RWPE1 (cell line): ENCODE measurements at regions not wholly inside any gene's neighbourhood (a gene's known extent, or its start where the extent isn't known, plus 50 kb on each side); places are given as distances from the start of the nearest gene placed in this dataset.

Source experiments
- CTCF ChIA-PET: fragments of 350-600 bp; sonication (Branson Sonifier 250); formaldehyde crosslinking; extraction: SDS; loops from one replicate; lab custom pipeline; 2021; lab: Yijun Ruan, JAX
- POLR2A ChIA-PET: fragments of 400-600 bp; formaldehyde crosslinking; extraction: SDS; loops from one replicate; lab custom pipeline; 2020; ENCODE audit warnings: antibody characterized with exemption; ENCODE audit not compliant: low non-redundant PET; lab: Yijun Ruan, JAX
- DNase-seq: peaks from one replicate; pipeline ENCODE4 v3.0.0; 2012; ENCODE audit warnings: low spot score
- H3K27ac ChIP-seq: fragments of 450-650 bp; 2 replicates; pipeline ENCODE4 v1.5.1; 2017
- TF ChIP-seq, protein P1 (sequence below): fragments of 450-650 bp; conservative IDR thresholded peaks from 2 replicates; pipeline ENCODE4 v1.5.1; 2017; ENCODE audit warnings: low read depth, mild to moderate bottlenecking

- CTCF ChIA-PET, result no interaction called here
- POLR2A ChIA-PET, result no interaction called here
- TF ChIP-seq, protein P1, sequence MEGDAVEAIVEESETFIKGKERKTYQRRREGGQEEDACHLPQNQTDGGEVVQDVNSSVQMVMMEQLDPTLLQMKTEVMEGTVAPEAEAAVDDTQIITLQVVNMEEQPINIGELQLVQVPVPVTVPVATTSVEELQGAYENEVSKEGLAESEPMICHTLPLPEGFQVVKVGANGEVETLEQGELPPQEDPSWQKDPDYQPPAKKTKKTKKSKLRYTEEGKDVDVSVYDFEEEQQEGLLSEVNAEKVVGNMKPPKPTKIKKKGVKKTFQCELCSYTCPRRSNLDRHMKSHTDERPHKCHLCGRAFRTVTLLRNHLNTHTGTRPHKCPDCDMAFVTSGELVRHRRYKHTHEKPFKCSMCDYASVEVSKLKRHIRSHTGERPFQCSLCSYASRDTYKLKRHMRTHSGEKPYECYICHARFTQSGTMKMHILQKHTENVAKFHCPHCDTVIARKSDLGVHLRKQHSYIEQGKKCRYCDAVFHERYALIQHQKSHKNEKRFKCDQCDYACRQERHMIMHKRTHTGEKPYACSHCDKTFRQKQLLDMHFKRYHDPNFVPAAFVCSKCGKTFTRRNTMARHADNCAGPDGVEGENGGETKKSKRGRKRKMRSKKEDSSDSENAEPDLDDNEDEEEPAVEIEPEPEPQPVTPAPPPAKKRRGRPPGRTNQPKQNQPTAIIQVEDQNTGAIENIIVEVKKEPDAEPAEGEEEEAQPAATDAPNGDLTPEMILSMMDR, result no peak
- no peak overlapping the region for H3K27ac ChIP-seq
- no peak for DNase-seq
These were observed 417.3 kb upstream of the PROX1 start for GRCh38 chr1:213570487-213570886.

DNA sequence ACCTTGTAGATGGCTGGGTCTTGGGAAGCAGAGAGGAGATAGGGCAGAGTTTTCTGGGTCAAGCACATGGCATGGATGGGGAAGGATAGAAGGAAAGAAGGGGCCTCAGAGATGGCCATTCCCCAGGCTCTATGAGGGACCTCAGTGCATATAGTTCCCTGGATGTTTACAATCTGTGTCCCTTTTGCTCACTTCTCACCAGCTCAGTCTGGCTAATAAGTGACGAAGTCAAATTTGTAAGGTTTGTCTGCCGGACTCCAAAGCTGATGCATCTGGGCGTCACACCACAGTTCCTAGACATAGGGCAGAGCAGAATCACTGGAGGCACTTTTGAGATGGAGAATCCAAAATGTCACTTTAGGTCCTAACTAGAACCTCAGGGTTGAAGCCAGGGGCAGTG, 416.4 kb upstream of the PROX1 start:
- no peak overlapping the region for H3K27ac ChIP-seq
- ChIA-PET CTCF (interaction anchor here (0.7 kb wide), 1 partner anchor 271 kb away, joined by 4 read pairs; no protein-coding TSS in a partner anchor), POLR2A (no interaction called here)
- TF ChIP-seq, protein P1, result no peak
- no peak for DNase-seq

DNA sequence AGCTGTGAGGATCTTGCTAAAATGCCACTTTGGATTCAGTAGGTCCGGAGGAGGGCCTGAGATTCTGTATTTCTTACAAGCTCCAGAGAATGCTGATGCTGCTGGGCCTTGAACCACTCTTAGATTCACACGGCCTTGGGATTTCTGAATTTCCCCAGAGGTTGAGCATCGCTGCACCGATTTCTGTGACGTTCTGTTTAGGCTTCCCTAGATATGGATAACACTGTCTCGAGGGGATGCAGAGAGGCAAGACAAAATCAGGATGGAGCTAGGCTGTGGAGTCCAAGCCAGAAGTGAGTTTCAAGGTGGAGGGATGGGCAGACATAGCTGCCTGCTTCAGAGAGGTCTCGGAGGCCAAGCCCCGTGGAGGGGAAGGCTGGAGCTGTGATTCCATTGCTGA, 415.9 kb upstream of the PROX1 start:
- TF ChIP-seq, protein P1, result no peak
- DNase-seq, result no peak
- CTCF ChIA-PET, result interaction anchor here (0.7 kb wide), 1 partner anchor 270 kb away, joined by 4 read pairs; no protein-coding TSS in a partner anchor
- H3K27ac ChIP-seq, result no peak overlapping the region
- POLR2A ChIA-PET, result no interaction called here

- DNase-seq, result no peak
- ChIA-PET POLR2A (no interaction called here), CTCF (interaction anchor here (0.6 kb wide), 1 partner anchor 689 kb away, joined by 4 read pairs; no protein-coding TSS in a partner anchor)
- TF ChIP-seq, protein P1, result no peak
- H3K27ac ChIP-seq, result no peak overlapping the region
These were observed 414.7 kb upstream of the PROX1 start for GRCh38 chr1:213572912-213573647.

- POLR2A ChIA-PET, result no interaction called here
- DNase-seq, result no peak
- CTCF ChIA-PET, result no interaction called here
- H3K27ac ChIP-seq, result no peak overlapping the region
- TF ChIP-seq, protein P1, result no peak
These were observed 414.1 kb upstream of the PROX1 start for GRCh38 chr1:213573648-213574009.

DNA sequence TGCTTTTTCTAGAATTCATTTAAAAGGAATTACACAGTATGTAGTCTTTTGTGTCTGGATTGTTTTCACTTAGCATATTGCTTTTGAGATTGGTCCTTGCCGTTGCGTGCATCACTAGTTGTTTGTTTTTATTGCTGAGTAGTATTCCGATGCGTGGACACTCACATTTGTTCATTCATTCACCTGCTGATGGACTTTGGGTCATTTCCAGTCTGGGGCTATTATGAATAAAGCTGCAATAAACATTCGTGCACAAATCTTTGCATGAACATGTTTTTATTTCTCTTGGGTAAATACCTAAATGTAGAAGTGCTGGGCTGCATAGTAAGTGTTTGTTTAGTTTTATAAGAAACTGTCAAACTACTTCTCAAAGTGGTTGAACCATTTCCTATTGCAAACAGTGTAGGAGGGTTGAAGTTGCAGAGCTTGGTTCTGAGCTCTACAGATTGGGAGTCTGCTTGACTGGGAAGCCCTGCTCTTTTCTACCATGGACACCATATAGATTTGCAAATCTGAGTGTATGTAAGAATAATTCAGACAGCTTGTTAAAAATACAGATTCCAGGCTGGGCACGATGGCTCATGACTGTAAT, 404.7 kb upstream of the PROX1 start:
- H3K27ac ChIP-seq, result no peak overlapping the region
- CTCF ChIA-PET, result no interaction called here
- POLR2A ChIA-PET, result no interaction called here
- TF ChIP-seq, protein P1, result no peak
- no peak for DNase-seq
